HEK293 (cell line): ENCODE measurements at regions not wholly inside any gene's neighbourhood (a gene's known extent, or its start where the extent isn't known, plus 50 kb on each side); places are given as distances from the start of the nearest gene placed in this dataset.

Experiments used
- CTCF ChIA-PET: fragments of 350-600 bp; formaldehyde crosslinking; extraction: SDS; loops from one replicate; lab custom pipeline; 2021; ENCODE audit warnings: antibody characterized with exemption; lab: Yijun Ruan, JAX
- POLR2A ChIA-PET: fragments of 300-600 bp; formaldehyde crosslinking; extraction: SDS; loops from one replicate; lab custom pipeline; 2020; ENCODE audit warnings: antibody characterized with exemption, inconsistent platforms; lab: Yijun Ruan, JAX
- H3K27ac ChIP-seq: fragments of 200-500 bp; sonication (Bioruptor generic); 2 replicates; pipeline ENCODE4 v1.5.1; 2014; ENCODE audit warnings: low read depth, low read length, control low read depth, inconsistent platforms; ENCODE audit errors: extremely low read depth
- H3K36me3 ChIP-seq, 2 experiments: fragments of 200-500 bp in 1 of 2; sonication (Bioruptor generic) in 1 of 2; 1 replicate in 1 of 2; 2 replicates in 1 of 2; pipeline ENCODE4 v1.5.1; 2014 to 2017; ENCODE audit warnings: inconsistent platforms in 2 of 2, low read length in 2 of 2; ENCODE audit not compliant: control insufficient read depth in 2 of 2, insufficient read depth in 1 of 2
- H3K4me1 ChIP-seq: fragments of 200-500 bp; sonication (Bioruptor generic); 2 replicates; pipeline ENCODE4 v1.5.1; 2014; ENCODE audit warnings: mild to moderate bottlenecking, low read length, inconsistent platforms; ENCODE audit not compliant: control insufficient read depth, insufficient read depth
- H3K4me3 ChIP-seq: 2 replicates; pipeline ENCODE4 v1.5.1; 2011; ENCODE audit warnings: low read depth, mild to moderate bottlenecking, control low read depth, low read length, moderate library complexity
- H3K9me3 ChIP-seq: fragments of 200-500 bp; sonication (Bioruptor generic); 2 replicates; pipeline ENCODE4 v1.5.1; 2014; ENCODE audit warnings: low read depth, low read length, inconsistent platforms; ENCODE audit not compliant: control insufficient read depth, insufficient read depth
- GLIS1 ChIP-seq: fragments of 450-650 bp; formaldehyde crosslinking; IDR thresholded peaks from 2 replicates; pipeline ENCODE4 v1.5.1; 2016; ENCODE audit warnings: missing biosample characterization, missing genetic modification characterization
- HIC1 ChIP-seq: fragments of 450-650 bp; formaldehyde crosslinking; IDR thresholded peaks from 2 replicates; pipeline ENCODE4 v1.5.1; 2016; ENCODE audit warnings: missing biosample characterization, missing genetic modification characterization
- MEIS1 ChIP-seq: sonication (generic); formaldehyde crosslinking; IDR thresholded peaks from 2 replicates; pipeline ENCODE4 v1.8.1; 2022; ENCODE audit warnings: missing genetic modification reagents, mild to moderate bottlenecking, borderline replicate concordance
- PRDM1 ChIP-seq: fragments of 450-650 bp; formaldehyde crosslinking; IDR thresholded peaks from 2 replicates; pipeline ENCODE4; 2016; ENCODE audit warnings: missing biosample characterization, missing genetic modification characterization
- SP7 ChIP-seq: fragments of 450-650 bp; formaldehyde crosslinking; IDR thresholded peaks from 2 replicates; pipeline ENCODE4 v1.5.1; 2016; ENCODE audit warnings: missing biosample characterization, missing genetic modification characterization
- ZFHX2 ChIP-seq: fragments of 450-650 bp; formaldehyde crosslinking; conservative IDR thresholded peaks from 2 replicates; pipeline ENCODE4 v1.5.1; 2016; ENCODE audit warnings: missing biosample characterization, missing genetic modification characterization
- ZFP69B ChIP-seq: fragments of 450-650 bp; formaldehyde crosslinking; IDR thresholded peaks from 2 replicates; pipeline ENCODE4 v1.5.1; 2016; ENCODE audit warnings: missing biosample characterization, missing genetic modification characterization
- ZNF146 ChIP-seq: fragments of 450-650 bp; formaldehyde crosslinking; IDR thresholded peaks from 2 replicates; pipeline ENCODE4 v1.5.1; 2016; ENCODE audit warnings: missing biosample characterization, missing genetic modification characterization
- ZNF221 ChIP-seq: fragments of 450-650 bp; formaldehyde crosslinking; IDR thresholded peaks from 2 replicates; pipeline ENCODE4 v1.5.1; 2017; ENCODE audit warnings: missing biosample characterization, missing genetic modification characterization, borderline replicate concordance
- ZNF266 ChIP-seq: fragments of 450-650 bp; formaldehyde crosslinking; IDR thresholded peaks from 2 replicates; pipeline ENCODE4 v1.5.1; 2016; ENCODE audit warnings: missing biosample characterization, missing genetic modification characterization, low read depth
- ZNF341 ChIP-seq: fragments of 450-650 bp; formaldehyde crosslinking; IDR thresholded peaks from 2 replicates; pipeline ENCODE4; 2016; ENCODE audit warnings: low read depth, missing biosample characterization, missing genetic modification characterization
- ZNF48 ChIP-seq: fragments of 450-650 bp; formaldehyde crosslinking; IDR thresholded peaks from 2 replicates; pipeline ENCODE4 v1.5.1; 2016; ENCODE audit warnings: missing biosample characterization, missing genetic modification characterization
- ZNF624 ChIP-seq: fragments of 450-650 bp; formaldehyde crosslinking; IDR thresholded peaks from 2 replicates; pipeline ENCODE4 v1.5.1; 2017; ENCODE audit warnings: missing biosample characterization, missing genetic modification characterization
- ZNF660 ChIP-seq: fragments of 450-650 bp; IDR thresholded peaks from 2 replicates; pipeline ENCODE4 v1.5.1; 2018; ENCODE audit warnings: missing biosample characterization, mild to moderate bottlenecking, missing genetic modification characterization
- ZNF837 ChIP-seq: fragments of 450-650 bp; formaldehyde crosslinking; IDR thresholded peaks from 2 replicates; pipeline ENCODE4 v1.5.1; 2016; ENCODE audit warnings: missing biosample characterization, missing genetic modification characterization
- ZSCAN5A ChIP-seq: fragments of 450-650 bp; formaldehyde crosslinking; IDR thresholded peaks from 2 replicates; pipeline ENCODE4 v1.5.1; 2016; ENCODE audit warnings: missing biosample characterization, missing genetic modification characterization
- TF ChIP-seq, protein P1 (sequence below): fragments of 450-650 bp; formaldehyde crosslinking; IDR thresholded peaks from 2 replicates; pipeline ENCODE4 v1.5.1; 2016; ENCODE audit warnings: missing biosample characterization, missing genetic modification characterization
- TF ChIP-seq, protein P2 (sequence below): fragments of 450-650 bp; formaldehyde crosslinking; IDR thresholded peaks from 2 replicates; pipeline ENCODE4 v1.5.1; 2016; ENCODE audit warnings: missing biosample characterization, missing genetic modification characterization
- TF ChIP-seq, protein P3 (sequence below): fragments of 450-650 bp; formaldehyde crosslinking; IDR thresholded peaks from 2 replicates; pipeline ENCODE4 v1.5.1; 2016; ENCODE audit warnings: missing biosample characterization, missing genetic modification characterization

- TF ChIP-seq, protein P1, sequence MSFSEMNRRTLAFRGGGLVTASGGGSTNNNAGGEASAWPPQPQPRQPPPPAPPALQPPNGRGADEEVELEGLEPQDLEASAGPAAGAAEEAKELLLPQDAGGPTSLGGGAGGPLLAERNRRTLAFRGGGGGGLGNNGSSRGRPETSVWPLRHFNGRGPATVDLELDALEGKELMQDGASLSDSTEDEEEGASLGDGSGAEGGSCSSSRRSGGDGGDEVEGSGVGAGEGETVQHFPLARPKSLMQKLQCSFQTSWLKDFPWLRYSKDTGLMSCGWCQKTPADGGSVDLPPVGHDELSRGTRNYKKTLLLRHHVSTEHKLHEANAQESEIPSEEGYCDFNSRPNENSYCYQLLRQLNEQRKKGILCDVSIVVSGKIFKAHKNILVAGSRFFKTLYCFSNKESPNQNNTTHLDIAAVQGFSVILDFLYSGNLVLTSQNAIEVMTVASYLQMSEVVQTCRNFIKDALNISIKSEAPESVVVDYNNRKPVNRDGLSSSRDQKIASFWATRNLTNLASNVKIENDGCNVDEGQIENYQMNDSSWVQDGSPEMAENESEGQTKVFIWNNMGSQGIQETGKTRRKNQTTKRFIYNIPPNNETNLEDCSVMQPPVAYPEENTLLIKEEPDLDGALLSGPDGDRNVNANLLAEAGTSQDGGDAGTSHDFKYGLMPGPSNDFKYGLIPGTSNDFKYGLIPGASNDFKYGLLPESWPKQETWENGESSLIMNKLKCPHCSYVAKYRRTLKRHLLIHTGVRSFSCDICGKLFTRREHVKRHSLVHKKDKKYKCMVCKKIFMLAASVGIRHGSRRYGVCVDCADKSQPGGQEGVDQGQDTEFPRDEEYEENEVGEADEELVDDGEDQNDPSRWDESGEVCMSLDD = no peak
- TF ChIP-seq ZFP69B (tag by site-specific recombination) (no peak), ZNF660 (no peak), PRDM1 (no peak), ZNF341 (tag by site-specific recombination) (no peak)
- TF ChIP-seq, protein P2, sequence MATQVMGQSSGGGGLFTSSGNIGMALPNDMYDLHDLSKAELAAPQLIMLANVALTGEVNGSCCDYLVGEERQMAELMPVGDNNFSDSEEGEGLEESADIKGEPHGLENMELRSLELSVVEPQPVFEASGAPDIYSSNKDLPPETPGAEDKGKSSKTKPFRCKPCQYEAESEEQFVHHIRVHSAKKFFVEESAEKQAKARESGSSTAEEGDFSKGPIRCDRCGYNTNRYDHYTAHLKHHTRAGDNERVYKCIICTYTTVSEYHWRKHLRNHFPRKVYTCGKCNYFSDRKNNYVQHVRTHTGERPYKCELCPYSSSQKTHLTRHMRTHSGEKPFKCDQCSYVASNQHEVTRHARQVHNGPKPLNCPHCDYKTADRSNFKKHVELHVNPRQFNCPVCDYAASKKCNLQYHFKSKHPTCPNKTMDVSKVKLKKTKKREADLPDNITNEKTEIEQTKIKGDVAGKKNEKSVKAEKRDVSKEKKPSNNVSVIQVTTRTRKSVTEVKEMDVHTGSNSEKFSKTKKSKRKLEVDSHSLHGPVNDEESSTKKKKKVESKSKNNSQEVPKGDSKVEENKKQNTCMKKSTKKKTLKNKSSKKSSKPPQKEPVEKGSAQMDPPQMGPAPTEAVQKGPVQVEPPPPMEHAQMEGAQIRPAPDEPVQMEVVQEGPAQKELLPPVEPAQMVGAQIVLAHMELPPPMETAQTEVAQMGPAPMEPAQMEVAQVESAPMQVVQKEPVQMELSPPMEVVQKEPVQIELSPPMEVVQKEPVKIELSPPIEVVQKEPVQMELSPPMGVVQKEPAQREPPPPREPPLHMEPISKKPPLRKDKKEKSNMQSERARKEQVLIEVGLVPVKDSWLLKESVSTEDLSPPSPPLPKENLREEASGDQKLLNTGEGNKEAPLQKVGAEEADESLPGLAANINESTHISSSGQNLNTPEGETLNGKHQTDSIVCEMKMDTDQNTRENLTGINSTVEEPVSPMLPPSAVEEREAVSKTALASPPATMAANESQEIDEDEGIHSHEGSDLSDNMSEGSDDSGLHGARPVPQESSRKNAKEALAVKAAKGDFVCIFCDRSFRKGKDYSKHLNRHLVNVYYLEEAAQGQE (tag by site-specific recombination) = no peak
Observed at GRCh38 chr5:29614206-29614605, 1579.3 kb upstream of the CDH6 start (continued).

- Histone ChIP-seq H3K9me3 (no peaks in the 10 kb centered on the region; the same call in 1 of the 2 replicates), H3K4me3 (no peak overlapping the region), H3K27ac (no peak overlapping the region), H3K4me1 (no peaks in the 10 kb centered on the region), H3K36me3 (no peaks in the 10 kb centered on the region)
- POLR2A ChIA-PET = no interaction called here
- TF ChIP-seq ZNF146 (tag by site-specific recombination) = no peak
- no peak for TF ChIP-seq SP7 (tag by site-specific recombination)
- TF ChIP-seq GLIS1 = no peak
- TF ChIP-seq ZNF837 (tag by site-specific recombination) = no peak
- no peak for TF ChIP-seq ZNF266 (tag by site-specific recombination)
- no peak for TF ChIP-seq HIC1
- TF ChIP-seq, protein P3, sequence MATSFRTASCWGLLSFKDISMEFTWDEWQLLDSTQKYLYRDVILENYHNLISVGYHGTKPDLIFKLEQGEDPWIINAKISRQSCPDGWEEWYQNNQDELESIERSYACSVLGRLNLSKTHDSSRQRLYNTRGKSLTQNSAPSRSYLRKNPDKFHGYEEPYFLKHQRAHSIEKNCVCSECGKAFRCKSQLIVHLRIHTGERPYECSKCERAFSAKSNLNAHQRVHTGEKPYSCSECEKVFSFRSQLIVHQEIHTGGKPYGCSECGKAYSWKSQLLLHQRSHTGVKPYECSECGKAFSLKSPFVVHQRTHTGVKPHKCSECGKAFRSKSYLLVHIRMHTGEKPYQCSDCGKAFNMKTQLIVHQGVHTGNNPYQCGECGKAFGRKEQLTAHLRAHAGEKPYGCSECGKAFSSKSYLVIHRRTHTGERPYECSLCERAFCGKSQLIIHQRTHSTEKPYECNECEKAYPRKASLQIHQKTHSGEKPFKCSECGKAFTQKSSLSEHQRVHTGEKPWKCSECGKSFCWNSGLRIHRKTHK (tag by site-specific recombination) = no peak
- no peak for TF ChIP-seq ZNF624
- TF ChIP-seq ZSCAN5A = no peak
- TF ChIP-seq ZFHX2 (tag by site-specific recombination) = no peak
- no peak for TF ChIP-seq ZNF221 (tag by site-specific recombination)
- TF ChIP-seq ZNF48 = no peak
- TF ChIP-seq MEIS1 = no peak
- CTCF ChIA-PET = interaction anchor here (0.6 kb wide), 1 partner anchor 76 kb away, joined by 3 read pairs; no protein-coding TSS in a partner anchor
Observed at GRCh38 chr5:29588236-29588635, 1605.2 kb upstream of the CDH6 start.
